ENCODE measurements at regions not wholly inside any gene's neighbourhood (a gene's known extent, or its start where the extent isn't known, plus 50 kb on each side); places are given as distances from the start of the nearest gene placed in this dataset.

DNA sequence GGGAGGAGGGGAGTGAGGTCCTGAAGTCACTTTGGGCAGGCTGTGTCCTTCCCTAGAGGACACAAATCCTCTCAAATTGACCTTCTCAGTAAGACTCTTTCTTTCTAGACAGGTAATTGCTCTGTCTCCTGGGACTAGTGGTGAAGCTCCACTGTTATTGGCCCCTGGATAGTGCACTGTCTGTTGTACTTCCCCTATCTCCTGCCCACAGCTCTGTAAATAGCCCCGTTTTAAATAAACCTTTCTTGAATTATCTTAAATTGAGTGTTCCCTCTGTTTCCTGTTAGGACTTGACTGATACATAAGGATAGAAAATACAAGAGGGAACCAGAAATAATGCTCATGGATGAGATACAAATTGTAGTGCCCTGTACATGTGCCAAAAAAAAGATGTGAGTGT is 229.5 kb upstream of the USP24 start:
- TF ChIP-seq, protein P1, sequence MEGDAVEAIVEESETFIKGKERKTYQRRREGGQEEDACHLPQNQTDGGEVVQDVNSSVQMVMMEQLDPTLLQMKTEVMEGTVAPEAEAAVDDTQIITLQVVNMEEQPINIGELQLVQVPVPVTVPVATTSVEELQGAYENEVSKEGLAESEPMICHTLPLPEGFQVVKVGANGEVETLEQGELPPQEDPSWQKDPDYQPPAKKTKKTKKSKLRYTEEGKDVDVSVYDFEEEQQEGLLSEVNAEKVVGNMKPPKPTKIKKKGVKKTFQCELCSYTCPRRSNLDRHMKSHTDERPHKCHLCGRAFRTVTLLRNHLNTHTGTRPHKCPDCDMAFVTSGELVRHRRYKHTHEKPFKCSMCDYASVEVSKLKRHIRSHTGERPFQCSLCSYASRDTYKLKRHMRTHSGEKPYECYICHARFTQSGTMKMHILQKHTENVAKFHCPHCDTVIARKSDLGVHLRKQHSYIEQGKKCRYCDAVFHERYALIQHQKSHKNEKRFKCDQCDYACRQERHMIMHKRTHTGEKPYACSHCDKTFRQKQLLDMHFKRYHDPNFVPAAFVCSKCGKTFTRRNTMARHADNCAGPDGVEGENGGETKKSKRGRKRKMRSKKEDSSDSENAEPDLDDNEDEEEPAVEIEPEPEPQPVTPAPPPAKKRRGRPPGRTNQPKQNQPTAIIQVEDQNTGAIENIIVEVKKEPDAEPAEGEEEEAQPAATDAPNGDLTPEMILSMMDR (IDR thresholded peaks at IDR 0.05; ENCODE audit: low read length): no peak
- no peak for TF ChIP-seq EZH2 (IDR thresholded peaks at IDR 0.05; ENCODE audit: borderline replicate concordance, low read length)
